Prostate gland (tissue), 2 donors: ENCODE measurements at regions not wholly inside any gene's neighbourhood (a gene's known extent, or its start where the extent isn't known, plus 50 kb on each side); places are given as distances from the start of the nearest gene placed in this dataset.

Source experiments
- DNase-seq: peaks from one replicate; pipeline ENCODE4 v3.0.0-alpha.2; 2019; ENCODE audit warnings: low spot score
- H3K27ac ChIP-seq, 2 donors: fragments of 200-600 bp; sonication (generic); 2 replicates each; pipeline ENCODE4 v1.5.1; 2017 to 2019
- H3K27me3 ChIP-seq: fragments of 200-600 bp; sonication (generic); replicated peaks from 2 replicates; pipeline ENCODE4 v1.5.1; 2019; ENCODE audit not compliant: insufficient read depth
- H3K36me3 ChIP-seq, 2 donors: fragments of 200-600 bp; sonication (generic); 1 replicate in 1 of 2; 2 replicates in 1 of 2; pipeline versions ENCODE4 v1.5.1 to v1.8.1; 2017 to 2019
- H3K4me1 ChIP-seq: fragments of 200-600 bp; sonication (generic); replicated peaks from 2 replicates; pipeline ENCODE4 v1.5.1; 2019
- H3K4me3 ChIP-seq, 2 donors: fragments of 200-600 bp; sonication (generic); 2 replicates each; pipeline ENCODE4 v1.5.1; 2017 to 2019
- H3K9me3 ChIP-seq: fragments of 200-600 bp; sonication (generic); 2 replicates; pipeline ENCODE4 v1.5.1; 2017
- POLR2A ChIP-seq: fragments of 450-650 bp; IDR thresholded peaks from one replicate; pipeline ENCODE4 v1.6.1; 2016; ENCODE audit warnings: antibody characterized with exemption, mild to moderate bottlenecking
- POLR2AphosphoS5 ChIP-seq: sonication (generic); formaldehyde crosslinking; IDR thresholded peaks from one replicate; pipeline ENCODE4 v1.6.1; 2017; ENCODE audit warnings: antibody characterized with exemption
- WGBS: methylation state at CpG from one replicate; pipeline ENCODE4 v1.1.5; 2018; 5-methylcytosine and 5-hydroxymethylcytosine counted together
- intact Hi-C: fragments of 100-400 bp; cut with DNase I; formaldehyde crosslinking; loops from one replicate; pipeline ENCODE4 v1.14.2; 2022
- TF ChIP-seq, protein P1 (sequence below), 4 experiments: fragments of 200-600 bp in 2 of 4; fragments of 450-650 bp in 2 of 4; sonication (generic) in 2 of 4; IDR thresholded peaks; 1 replicate in 3 of 4; 2 replicates in 1 of 4; pipeline ENCODE4 v1.5.1; 2016 to 2019; ENCODE audit warnings: antibody characterized with exemption in 4 of 4, mild to moderate bottlenecking in 2 of 4, moderate library complexity in 2 of 4

DNA sequence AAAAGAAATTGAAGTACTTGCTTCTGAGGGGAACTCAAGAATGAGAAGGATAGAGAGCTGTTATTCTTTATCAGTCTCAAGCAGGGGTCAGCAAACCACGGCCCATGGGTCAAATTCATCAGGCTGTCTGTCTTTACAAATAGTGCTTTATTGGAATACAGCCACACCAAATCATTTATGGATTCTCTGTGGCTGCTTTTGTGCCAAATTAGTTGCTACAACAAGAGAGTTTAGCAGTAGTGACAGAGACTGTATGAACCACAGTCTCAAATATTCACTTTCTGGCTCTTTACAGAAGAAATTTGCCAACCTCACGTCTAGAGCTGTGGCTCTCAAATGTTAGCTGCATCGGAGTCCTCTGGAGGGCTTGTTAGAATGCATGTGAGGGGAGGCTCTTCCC lies 258.0 kb upstream of the RARB start:
- TF ChIP-seq POLR2A (no peak), POLR2AphosphoS5 (no peak)
- TF ChIP-seq, protein P1, sequence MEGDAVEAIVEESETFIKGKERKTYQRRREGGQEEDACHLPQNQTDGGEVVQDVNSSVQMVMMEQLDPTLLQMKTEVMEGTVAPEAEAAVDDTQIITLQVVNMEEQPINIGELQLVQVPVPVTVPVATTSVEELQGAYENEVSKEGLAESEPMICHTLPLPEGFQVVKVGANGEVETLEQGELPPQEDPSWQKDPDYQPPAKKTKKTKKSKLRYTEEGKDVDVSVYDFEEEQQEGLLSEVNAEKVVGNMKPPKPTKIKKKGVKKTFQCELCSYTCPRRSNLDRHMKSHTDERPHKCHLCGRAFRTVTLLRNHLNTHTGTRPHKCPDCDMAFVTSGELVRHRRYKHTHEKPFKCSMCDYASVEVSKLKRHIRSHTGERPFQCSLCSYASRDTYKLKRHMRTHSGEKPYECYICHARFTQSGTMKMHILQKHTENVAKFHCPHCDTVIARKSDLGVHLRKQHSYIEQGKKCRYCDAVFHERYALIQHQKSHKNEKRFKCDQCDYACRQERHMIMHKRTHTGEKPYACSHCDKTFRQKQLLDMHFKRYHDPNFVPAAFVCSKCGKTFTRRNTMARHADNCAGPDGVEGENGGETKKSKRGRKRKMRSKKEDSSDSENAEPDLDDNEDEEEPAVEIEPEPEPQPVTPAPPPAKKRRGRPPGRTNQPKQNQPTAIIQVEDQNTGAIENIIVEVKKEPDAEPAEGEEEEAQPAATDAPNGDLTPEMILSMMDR (IDR thresholded peaks at IDR 0.05): no peak

DNA sequence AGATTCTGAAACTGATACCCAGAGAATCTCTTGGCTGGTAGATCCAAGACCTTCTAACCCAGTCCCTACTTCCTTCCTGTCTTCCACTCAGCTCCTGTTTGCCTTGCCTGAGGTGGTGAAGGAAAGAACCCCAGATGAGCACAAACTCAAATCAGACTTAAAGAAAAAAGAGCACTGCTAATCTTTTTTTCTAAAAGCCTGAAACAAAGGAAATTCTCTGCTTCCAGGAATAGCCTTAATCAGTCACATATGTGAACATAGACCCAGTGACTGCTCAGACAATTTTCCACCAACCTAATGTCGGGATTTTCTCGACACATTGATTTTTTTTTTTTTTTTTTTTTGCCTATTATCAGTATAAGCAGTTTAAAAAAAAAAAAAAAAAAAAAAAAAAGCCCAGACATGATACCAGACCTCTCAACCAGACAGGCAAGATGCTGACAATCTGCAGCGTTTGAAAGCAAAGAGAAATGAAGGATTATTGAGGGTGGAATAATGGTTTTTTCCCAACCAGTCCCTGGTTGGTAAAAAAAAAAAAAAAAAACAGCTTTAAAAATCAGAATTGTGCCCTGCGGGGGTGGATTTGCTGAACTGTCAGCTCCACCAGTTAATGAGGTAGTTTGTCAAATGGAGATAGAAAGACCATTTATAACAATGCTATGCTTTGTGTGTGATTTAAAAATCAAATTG lies 256.8 kb upstream of the RARB start:
- no peaks in the 10 kb centered on the region for H3K36me3 ChIP-seq
- intact Hi-C loops: no loop called here
- no peak for TF ChIP-seq POLR2AphosphoS5
- TF ChIP-seq, protein P1 (IDR thresholded peaks at IDR 0.05): no peak
- TF ChIP-seq POLR2A: no peak
- H3K4me1 ChIP-seq: no peaks in the 10 kb centered on the region
- H3K27me3 ChIP-seq: no peaks in the 10 kb centered on the region
- no peak overlapping the region for H3K4me3 ChIP-seq
- no peak for DNase-seq
- H3K27ac ChIP-seq: no peak overlapping the region
- WGBS: 81% methylated on average over 4 of the region's 4 CpGs
- H3K9me3 ChIP-seq: no peaks in the 10 kb centered on the region

More for the DNA sequence above, 258.0 kb upstream of the RARB start:
- WGBS: 85% methylated on average over 3 of the region's 3 CpGs
- H3K4me3 ChIP-seq: no peak overlapping the region
- no peaks in the 10 kb centered on the region for H3K4me1 ChIP-seq
- no peaks in the 10 kb centered on the region for H3K36me3 ChIP-seq
- no peak overlapping the region for H3K27ac ChIP-seq
- intact Hi-C loops: no loop called here
- H3K27me3 ChIP-seq: no peaks in the 10 kb centered on the region
- H3K9me3 ChIP-seq: no peaks in the 10 kb centered on the region
- no peak for DNase-seq

DNA sequence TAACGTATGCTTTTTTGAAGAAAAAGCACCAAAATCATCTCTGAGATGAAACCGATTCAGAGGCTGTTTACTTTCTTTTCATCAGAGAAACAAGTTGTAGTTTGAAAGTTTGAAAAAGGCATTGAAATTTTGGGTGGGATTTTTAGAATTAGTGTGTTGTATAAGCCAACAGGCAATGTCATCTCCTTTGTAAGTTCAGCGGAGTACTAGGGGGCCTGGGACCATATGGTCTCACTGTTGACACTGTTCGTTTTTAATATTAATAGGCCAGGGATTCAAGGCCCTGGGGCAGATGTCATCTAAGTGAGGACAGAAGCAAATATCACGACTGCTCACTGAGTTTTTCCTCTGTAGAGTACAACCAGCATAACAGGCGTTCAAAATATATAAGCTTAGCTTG lies 256.2 kb upstream of the RARB start:
- Histone ChIP-seq H3K36me3 (no peaks in the 10 kb centered on the region), H3K27me3 (no peaks in the 10 kb centered on the region), H3K4me1 (no peaks in the 10 kb centered on the region), H3K9me3 (no peaks in the 10 kb centered on the region), H3K27ac (no peak overlapping the region), H3K4me3 (no peak overlapping the region)
- 83% methylated on average over 6 of the region's 6 CpGs for WGBS
- intact Hi-C loops: no loop called here
- TF ChIP-seq, protein P1 (IDR thresholded peaks at IDR 0.05): no peak
- no peak for TF ChIP-seq POLR2AphosphoS5
- no peak for DNase-seq

DNA sequence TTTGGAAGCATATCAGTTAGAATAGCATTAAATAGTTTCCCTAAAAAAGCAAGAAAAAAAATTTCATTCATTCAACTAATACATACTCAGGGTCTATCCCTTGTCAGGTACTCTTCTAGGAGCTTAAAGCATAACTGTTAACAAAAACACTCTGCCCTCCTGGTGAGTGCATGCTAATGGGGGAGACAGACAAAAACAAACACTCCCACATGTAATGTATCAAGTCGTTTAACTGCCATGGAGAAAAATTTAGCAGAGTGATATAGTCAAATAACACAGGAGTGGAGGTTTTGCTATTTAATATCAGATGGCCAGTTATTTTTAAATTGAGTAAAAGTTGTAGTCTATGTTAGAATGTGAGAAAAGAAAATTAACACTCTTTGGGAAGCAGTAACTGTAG lies 254.5 kb upstream of the RARB start:
- no peak for DNase-seq
- no peaks in the 10 kb centered on the region for H3K36me3 ChIP-seq
- no peaks in the 10 kb centered on the region for H3K9me3 ChIP-seq
- H3K27ac ChIP-seq: no peak overlapping the region
- no peak for TF ChIP-seq POLR2A
- 20% methylated on average over 1 of the region's 1 CpG for WGBS
- intact Hi-C loops: no loop called here
- H3K4me1 ChIP-seq: no peaks in the 10 kb centered on the region
- no peaks in the 10 kb centered on the region for H3K27me3 ChIP-seq
- H3K4me3 ChIP-seq: no peak overlapping the region

DNA sequence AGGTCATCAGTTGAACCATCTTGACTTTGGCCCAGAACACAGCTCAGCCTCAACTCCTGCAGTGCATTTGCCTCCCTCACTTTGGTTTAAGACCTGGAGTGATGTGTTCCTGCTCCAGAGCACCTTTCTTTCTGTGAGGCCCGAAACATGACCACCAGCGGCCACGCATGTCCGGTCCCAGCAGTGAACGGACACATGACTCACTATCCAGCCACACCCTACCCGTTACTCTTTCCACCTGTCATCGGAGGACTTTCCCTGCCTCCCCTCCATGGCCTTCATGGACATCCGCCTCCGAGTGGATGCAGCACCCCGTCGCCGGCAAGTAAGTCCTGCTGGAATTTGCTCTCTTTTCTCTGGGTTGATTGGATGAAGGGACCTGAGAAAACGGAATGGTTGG lies 253.8 kb upstream of the RARB start:
- Histone ChIP-seq H3K36me3 (no peaks in the 10 kb centered on the region), H3K27ac (no peak overlapping the region), H3K4me3 (no peak overlapping the region), H3K4me1 (no peaks in the 10 kb centered on the region), H3K27me3 (no peaks in the 10 kb centered on the region), H3K9me3 (no peaks in the 10 kb centered on the region)
- intact Hi-C loops: no loop called here
- no peak for TF ChIP-seq POLR2AphosphoS5
- no peak for TF ChIP-seq POLR2A
- TF ChIP-seq, protein P1 (IDR thresholded peaks at IDR 0.05): no peak
- WGBS: 97% methylated on average over 13 of the region's 13 CpGs
- no peak for DNase-seq
